ENCODE measurements at regions not wholly inside any gene's neighbourhood (a gene's known extent, or its start where the extent isn't known, plus 50 kb on each side); places are given as distances from the start of the nearest gene placed in this dataset.

- H3K79me2 ChIP-seq (ENCODE audit: control insufficient read depth, insufficient read depth, low read length), result no peaks in the 10 kb centered on the region
- no peaks in the 10 kb centered on the region for H3K36me3 ChIP-seq (ENCODE audit: control insufficient read depth in 2 of 2, extremely low read depth in 1 of 2, insufficient read depth in 2 of 2, low read length in 2 of 2)
- FAIRE-seq (no peak), DNase-seq (ENCODE audit: low read depth, low spot score) (no peak)
- no peak overlapping the region for H3K9ac ChIP-seq (replicated peaks; ENCODE audit: extremely low read depth, insufficient read depth, low read length)
- no peaks in the 10 kb centered on the region for H3K9me1 ChIP-seq (replicated peaks; ENCODE audit: control insufficient read depth, extremely low read depth, insufficient read depth, low read length)
- intact Hi-C loops (cut with micrococcal nuclease), result no loop called here
- dilution Hi-C loops (cut with MboI; ENCODE audit: extremely low pct_ligation_motif_present, low sequenced_read_pairs), result no loop called here
- H3K4me3 ChIP-seq (replicated peaks in 1 of 3; ENCODE audit: insufficient read depth in 1 of 3, low read depth in 1 of 3, low read length in 3 of 3), result no peak overlapping the region
- ChIA-PET POLR2A (no interaction called here), CTCF (no interaction called here)
- H3K27me3 ChIP-seq (ENCODE audit: control insufficient read depth in 2 of 2, insufficient read depth in 2 of 2, low read length in 2 of 2), result no peaks in the 10 kb centered on the region
- TF ChIP-seq POLR2AphosphoS5 (IDR thresholded peaks at IDR 0.05; ENCODE audit: insufficient read depth, low read depth, low read length) (no peak), GATA2 (IDR thresholded peaks at IDR 0.05; ENCODE audit: insufficient read depth, insufficient read length, low read depth, low read length) (no peak), MAX (IDR thresholded peaks at IDR 0.05; ENCODE audit: insufficient read depth, insufficient read length) (no peak), JUN (IDR thresholded peaks at IDR 0.05; ENCODE audit: borderline replicate concordance, insufficient read depth, insufficient read length, low read depth) (no peak), CTCF (IDR thresholded peaks at IDR 0.05; ENCODE audit: extremely low read depth in 1 of 2, insufficient read depth in 1 of 2, low read depth in 1 of 2, low read length in 2 of 2) (no peak), FOS (IDR thresholded peaks at IDR 0.05; ENCODE audit: borderline replicate concordance, insufficient read depth, low read length) (no peak), POLR2A (IDR thresholded peaks at IDR 0.05; ENCODE audit: low read depth, low read length) (no peak)
- no peaks in the 10 kb centered on the region for H3K9me3 ChIP-seq (replicated peaks; ENCODE audit: control insufficient read depth, insufficient read depth, low read length)
- no peaks in the 10 kb centered on the region for H4K20me1 ChIP-seq (replicated peaks; ENCODE audit: control insufficient read depth, extremely low read depth, insufficient read depth, low read length)
- no peak overlapping the region for H3K4me2 ChIP-seq (ENCODE audit: insufficient read depth, low read length)
- no TSS peak for BruUV-seq (replicated peaks)
- H2AFZ ChIP-seq (ENCODE audit: low read depth, low read length), result no peak overlapping the region
- H3K27ac ChIP-seq (ENCODE audit: insufficient read depth, low read depth, low read length), result no peak overlapping the region
- H3K4me1 ChIP-seq (ENCODE audit: control insufficient read depth, extremely low read depth, insufficient read depth, low read length), result no peaks in the 10 kb centered on the region
These were observed 609.9 kb upstream of the RBFOX1 start for GRCh38 chr16:6722786-6723185.
